Left ventricle myocardium inferior (tissue), 1 donor: ENCODE measurements at regions not wholly inside any gene's neighbourhood (a gene's known extent, or its start where the extent isn't known, plus 50 kb on each side); places are given as distances from the start of the nearest gene placed in this dataset.

Experiments
- DNase-seq: peaks from one replicate; pipeline ENCODE4 v3.0.0-alpha.2; 2020
- H3K27ac ChIP-seq: fragments of 200-600 bp; replicated peaks from 2 replicates; pipeline ENCODE4 v1.8.0; 2021
- H3K27me3 ChIP-seq: fragments of 200-600 bp; 2 replicates; pipeline ENCODE4 v1.8.0; 2021; ENCODE audit warnings: low read depth
- H3K36me3 ChIP-seq: fragments of 200-600 bp; 2 replicates; pipeline ENCODE4 v1.8.0; 2021
- H3K4me1 ChIP-seq: fragments of 200-600 bp; 2 replicates; pipeline ENCODE4 v1.8.0; 2021
- H3K4me3 ChIP-seq: fragments of 200-600 bp; 2 replicates; pipeline ENCODE4 v1.8.0; 2021; ENCODE audit warnings: mild to moderate bottlenecking, moderate library complexity
- H3K9me3 ChIP-seq: fragments of 200-600 bp; replicated peaks from 2 replicates; pipeline ENCODE4 v1.8.0; 2021
- CTCF ChIP-seq: fragments of 200-600 bp; IDR thresholded peaks from 2 replicates; pipeline ENCODE4 v1.8.0; 2021; ENCODE audit warnings: antibody characterized with exemption, mild to moderate bottlenecking, borderline replicate concordance
- intact Hi-C: fragments of 100-400 bp; cut with micrococcal nuclease; formaldehyde crosslinking; loops from one replicate; pipeline ENCODE4 v1.11.0; 2022
- donor health status: DM: no; HTN: yes; CAD: no; lungs with severe emphysema.

- TF ChIP-seq CTCF: peak; percentile 53
- intact Hi-C loops: no loop called here
- Histone ChIP-seq H3K27ac (no peak overlapping the region), H3K9me3 (no peaks in the 10 kb centered on the region), H3K4me1 (no peaks in the 10 kb centered on the region), H3K27me3 (peaks cover 9% of the 10 kb centered on the region), H3K36me3 (no peaks in the 10 kb centered on the region), H3K4me3 (no peak overlapping the region)
- no peak for DNase-seq
These were observed 330.7 kb upstream of the ADAMTSL1 start for GRCh38 chr9:18143073-18143745.

GRCh38 chr9:18146329-18146728 lies 327.6 kb upstream of the ADAMTSL1 start:
- peaks cover 5% of the 10 kb centered on the region for H3K27me3 ChIP-seq
- no peak overlapping the region for H3K4me3 ChIP-seq
- H3K36me3 ChIP-seq: no peaks in the 10 kb centered on the region
- H3K4me1 ChIP-seq: no peaks in the 10 kb centered on the region
- H3K27ac ChIP-seq: no peak overlapping the region
- TF ChIP-seq CTCF: no peak
- no peaks in the 10 kb centered on the region for H3K9me3 ChIP-seq
- intact Hi-C loops: no loop called here
- no peak for DNase-seq

GRCh38 chr9:18149471-18150011 lies 324.4 kb upstream of the ADAMTSL1 start:
- no peak for DNase-seq
- H3K27me3 ChIP-seq: no peaks in the 10 kb centered on the region
- no peaks in the 10 kb centered on the region for H3K36me3 ChIP-seq
- intact Hi-C loops: no loop called here
- TF ChIP-seq CTCF: no peak
- H3K9me3 ChIP-seq: no peaks in the 10 kb centered on the region
- H3K27ac ChIP-seq: no peak overlapping the region
- H3K4me1 ChIP-seq: no peaks in the 10 kb centered on the region
- no peak overlapping the region for H3K4me3 ChIP-seq

- TF ChIP-seq CTCF: no peak
- H3K9me3 ChIP-seq: no peaks in the 10 kb centered on the region
- no peak overlapping the region for H3K27ac ChIP-seq
- no peaks in the 10 kb centered on the region for H3K27me3 ChIP-seq
- DNase-seq: no peak
- H3K4me1 ChIP-seq: no peaks in the 10 kb centered on the region
- no peaks in the 10 kb centered on the region for H3K36me3 ChIP-seq
- no peak overlapping the region for H3K4me3 ChIP-seq
- intact Hi-C loops: no loop called here
These were observed 319.3 kb upstream of the ADAMTSL1 start for GRCh38 chr9:18154661-18155060.

- TF ChIP-seq CTCF: no peak
- intact Hi-C loops: no loop called here
These were observed 314.7 kb upstream of the ADAMTSL1 start for GRCh38 chr9:18159254-18159653.

More at GRCh38 chr9:18159254-18159653, 314.7 kb upstream of the ADAMTSL1 start:
- H3K27me3 ChIP-seq: no peaks in the 10 kb centered on the region
- H3K4me1 ChIP-seq: no peaks in the 10 kb centered on the region
- DNase-seq: no peak
- H3K27ac ChIP-seq: no peak overlapping the region
- H3K4me3 ChIP-seq: no peak overlapping the region
- no peaks in the 10 kb centered on the region for H3K9me3 ChIP-seq
- H3K36me3 ChIP-seq: no peaks in the 10 kb centered on the region
